Activated CD8-positive, alpha-beta memory T cell treated with anti-CD3 and anti-CD28 coated beads, Interleukin-2, amount 10 ng/mL, durations not matched to agents 7 days and 5 days (primary cell): ENCODE measurements at regions not wholly inside any gene's neighbourhood (a gene's known extent, or its start where the extent isn't known, plus 50 kb on each side); places are given as distances from the start of the nearest gene placed in this dataset.

Source experiments
- ATAC-seq: fragments of 150-1000 bp; cut with Tn5 transposase; one replicate; pipeline ENCODE4 v1.10.0; 2021; ENCODE audit warnings: moderate library complexity
- CTCF ChIA-PET: fragments of 350-600 bp; sonication (Branson Sonifier 250); formaldehyde crosslinking; loops from one replicate; lab custom pipeline; 2021; ENCODE audit warnings: antibody characterized with exemption; lab: Charles Lee
- DNase-seq: peaks from one replicate; pipeline ENCODE4 v3.0.0-alpha.2; 2020
- H3K27ac Mint-ChIP-seq: one replicate; pipeline ENCODE4 v1.8.0; 2021; ENCODE audit warnings: mild to moderate bottlenecking, mixed read lengths
- H3K27me3 Mint-ChIP-seq: one replicate; pipeline ENCODE4 v1.8.0; 2021; ENCODE audit warnings: mixed read lengths
- H3K36me3 Mint-ChIP-seq: one replicate; pipeline ENCODE4 v1.8.0; 2021; ENCODE audit warnings: mild to moderate bottlenecking, mixed read lengths
- H3K4me1 Mint-ChIP-seq: one replicate; pipeline ENCODE4 v1.8.0; 2021; ENCODE audit warnings: mixed read lengths
- H3K4me3 Mint-ChIP-seq: one replicate; pipeline ENCODE4 v1.8.0; 2021; ENCODE audit warnings: mild to moderate bottlenecking, moderate library complexity, mixed read lengths
- H3K9me3 Mint-ChIP-seq: one replicate; pipeline ENCODE4 v1.8.0; 2022; ENCODE audit warnings: low read depth, mixed read lengths

- DNase-seq (no peak), ATAC-seq (no peak)
- CTCF ChIA-PET, result no interaction called here
- Mint-ChIP-seq H3K27me3 (no peaks in the 10 kb centered on the region), H3K9me3 (peaks cover 15% of the 10 kb centered on the region), H3K27ac (no peak overlapping the region), H3K4me1 (no peaks in the 10 kb centered on the region), H3K36me3 (no peaks in the 10 kb centered on the region), H3K4me3 (no peak overlapping the region)
These were observed 754.7 kb upstream of the GYPC start for GRCh38 chr2:125901278-125901677.

- Mint-ChIP-seq H3K9me3 (peaks cover 8% of the 10 kb centered on the region), H3K27ac (no peak overlapping the region), H3K27me3 (no peaks in the 10 kb centered on the region), H3K36me3 (no peaks in the 10 kb centered on the region), H3K4me3 (no peak overlapping the region), H3K4me1 (no peaks in the 10 kb centered on the region)
- DNase-seq, result no peak
- ATAC-seq, result no peak
- CTCF ChIA-PET, result no interaction called here
These were observed 729.9 kb upstream of the GYPC start for GRCh38 chr2:125925891-125926546.

- Mint-ChIP-seq H3K4me3 (no peak overlapping the region), H3K27me3 (no peaks in the 10 kb centered on the region), H3K4me1 (no peaks in the 10 kb centered on the region), H3K9me3 (peaks cover 8% of the 10 kb centered on the region), H3K27ac (no peak overlapping the region), H3K36me3 (no peaks in the 10 kb centered on the region)
- no peak for ATAC-seq
- no peak for DNase-seq
- CTCF ChIA-PET, result no interaction called here
These were observed 720.4 kb upstream of the GYPC start for GRCh38 chr2:125935559-125935958.

GRCh38 chr2:125942585-125943424, 713.2 kb upstream of the GYPC start:
- DNase-seq (no peak), ATAC-seq (no peak)
- CTCF ChIA-PET, result no interaction called here
- no peak overlapping the region for H3K4me3 Mint-ChIP-seq
- no peaks in the 10 kb centered on the region for H3K36me3 Mint-ChIP-seq
- H3K9me3 Mint-ChIP-seq, result peaks cover 14% of the 10 kb centered on the region
- H3K27ac Mint-ChIP-seq, result no peak overlapping the region
- H3K4me1 Mint-ChIP-seq, result no peaks in the 10 kb centered on the region
- H3K27me3 Mint-ChIP-seq, result no peaks in the 10 kb centered on the region

- no peak for DNase-seq
- CTCF ChIA-PET, result no interaction called here
- no peaks in the 10 kb centered on the region for H3K36me3 Mint-ChIP-seq
- H3K27me3 Mint-ChIP-seq, result no peaks in the 10 kb centered on the region
- peaks cover 6% of the 10 kb centered on the region for H3K9me3 Mint-ChIP-seq
- H3K4me1 Mint-ChIP-seq, result no peaks in the 10 kb centered on the region
- H3K27ac Mint-ChIP-seq, result no peak overlapping the region
- H3K4me3 Mint-ChIP-seq, result no peak overlapping the region
- no peak for ATAC-seq
These were observed 696.9 kb upstream of the GYPC start for GRCh38 chr2:125959047-125959446.

GRCh38 chr2:125961739-125962138, 694.2 kb upstream of the GYPC start:
- no peaks in the 10 kb centered on the region for H3K36me3 Mint-ChIP-seq
- DNase-seq, result no peak

GRCh38 chr2:125979886-125980285, 676.1 kb upstream of the GYPC start:
- Mint-ChIP-seq H3K4me3 (no peak overlapping the region), H3K27ac (no peak overlapping the region), H3K9me3 (peaks cover 3% of the 10 kb centered on the region), H3K4me1 (no peaks in the 10 kb centered on the region), H3K27me3 (no peaks in the 10 kb centered on the region), H3K36me3 (no peaks in the 10 kb centered on the region)
- ATAC-seq, result no peak
- DNase-seq, result no peak
- CTCF ChIA-PET, result no interaction called here

More at GRCh38 chr2:125961739-125962138, 694.2 kb upstream of the GYPC start:
- no peak overlapping the region for H3K27ac Mint-ChIP-seq
- no peak overlapping the region for H3K4me3 Mint-ChIP-seq
- no peak for ATAC-seq
- H3K27me3 Mint-ChIP-seq, result no peaks in the 10 kb centered on the region
- peaks cover 5% of the 10 kb centered on the region for H3K9me3 Mint-ChIP-seq
- CTCF ChIA-PET, result no interaction called here
- no peaks in the 10 kb centered on the region for H3K4me1 Mint-ChIP-seq

GRCh38 chr2:125983364-125983763, 672.6 kb upstream of the GYPC start:
- DNase-seq, result no peak
- H3K4me1 Mint-ChIP-seq, result no peaks in the 10 kb centered on the region
- no peak for ATAC-seq
- no peaks in the 10 kb centered on the region for H3K27me3 Mint-ChIP-seq
- H3K9me3 Mint-ChIP-seq, result peaks cover 3% of the 10 kb centered on the region
- H3K4me3 Mint-ChIP-seq, result no peak overlapping the region
- H3K27ac Mint-ChIP-seq, result no peak overlapping the region
- CTCF ChIA-PET, result no interaction called here
- H3K36me3 Mint-ChIP-seq, result no peaks in the 10 kb centered on the region

- Mint-ChIP-seq H3K27ac (no peak overlapping the region), H3K27me3 (no peaks in the 10 kb centered on the region), H3K4me1 (no peaks in the 10 kb centered on the region), H3K9me3 (peaks cover 5% of the 10 kb centered on the region), H3K4me3 (no peak overlapping the region), H3K36me3 (no peaks in the 10 kb centered on the region)
- no peak for ATAC-seq
- CTCF ChIA-PET, result no interaction called here
- no peak for DNase-seq
These were observed 626.6 kb upstream of the GYPC start for GRCh38 chr2:126029316-126029715.

GRCh38 chr2:126038861-126039260, 617.1 kb upstream of the GYPC start:
- ATAC-seq (no peak), DNase-seq (no peak)
- no peaks in the 10 kb centered on the region for H3K9me3 Mint-ChIP-seq
- no peaks in the 10 kb centered on the region for H3K27me3 Mint-ChIP-seq
- no peaks in the 10 kb centered on the region for H3K4me1 Mint-ChIP-seq
- CTCF ChIA-PET, result no interaction called here
- no peak overlapping the region for H3K4me3 Mint-ChIP-seq
- no peak overlapping the region for H3K27ac Mint-ChIP-seq
- H3K36me3 Mint-ChIP-seq, result no peaks in the 10 kb centered on the region

GRCh38 chr2:126041391-126042047, 614.4 kb upstream of the GYPC start:
- no peaks in the 10 kb centered on the region for H3K9me3 Mint-ChIP-seq

GRCh38 chr2:126042089-126042488, 613.9 kb upstream of the GYPC start:
- ATAC-seq (no peak), DNase-seq (no peak)
- Mint-ChIP-seq H3K27me3 (no peaks in the 10 kb centered on the region), H3K9me3 (no peaks in the 10 kb centered on the region), H3K27ac (no peak overlapping the region), H3K4me1 (no peaks in the 10 kb centered on the region), H3K36me3 (no peaks in the 10 kb centered on the region), H3K4me3 (no peak overlapping the region)
- CTCF ChIA-PET, result no interaction called here

More at GRCh38 chr2:126041391-126042047, 614.4 kb upstream of the GYPC start:
- Mint-ChIP-seq H3K27ac (no peak overlapping the region), H3K4me1 (no peaks in the 10 kb centered on the region), H3K27me3 (no peaks in the 10 kb centered on the region), H3K36me3 (no peaks in the 10 kb centered on the region), H3K4me3 (no peak overlapping the region)
- no peak for DNase-seq
- CTCF ChIA-PET, result no interaction called here
- no peak for ATAC-seq

GRCh38 chr2:126048719-126049118, 607.2 kb upstream of the GYPC start:
- DNase-seq, result no peak
- Mint-ChIP-seq H3K36me3 (no peaks in the 10 kb centered on the region), H3K9me3 (no peaks in the 10 kb centered on the region), H3K4me1 (no peaks in the 10 kb centered on the region), H3K4me3 (no peak overlapping the region), H3K27me3 (no peaks in the 10 kb centered on the region), H3K27ac (no peak overlapping the region)
- CTCF ChIA-PET, result no interaction called here
- no peak for ATAC-seq

- Mint-ChIP-seq H3K9me3 (no peaks in the 10 kb centered on the region), H3K4me1 (no peaks in the 10 kb centered on the region), H3K4me3 (no peak overlapping the region), H3K27me3 (no peaks in the 10 kb centered on the region), H3K27ac (no peak overlapping the region), H3K36me3 (no peaks in the 10 kb centered on the region)
- CTCF ChIA-PET, result no interaction called here
- ATAC-seq (no peak), DNase-seq (no peak)
These were observed 606.5 kb upstream of the GYPC start for GRCh38 chr2:126049461-126049860.
